ENCODE measurements at regions not wholly inside any gene's neighbourhood (a gene's known extent, or its start where the extent isn't known, plus 50 kb on each side); places are given as distances from the start of the nearest gene placed in this dataset.

DNA sequence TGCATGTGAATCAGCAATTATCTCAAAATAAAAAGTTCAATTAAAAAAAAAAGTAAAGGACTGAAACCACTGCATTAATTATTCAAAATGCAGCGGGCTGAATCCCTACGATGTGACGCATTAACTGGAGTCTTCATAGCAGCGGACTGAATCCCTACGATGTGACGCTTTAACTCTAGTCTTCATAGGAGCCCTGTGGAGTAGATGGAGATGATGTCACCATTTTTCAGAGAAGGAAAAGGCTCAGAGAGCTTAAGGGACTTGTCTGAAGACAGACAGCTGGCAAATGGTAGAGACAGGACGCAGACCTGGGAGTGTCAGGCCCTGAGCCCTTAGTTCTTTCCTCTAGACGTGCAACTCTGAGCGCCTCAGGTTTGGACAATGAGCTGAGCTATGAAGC lies 168.0 kb upstream of the MYL2 start:
- TF ChIP-seq POLR2A (IDR thresholded peaks at IDR 0.05) = no peak
- TF ChIP-seq, protein P1, sequence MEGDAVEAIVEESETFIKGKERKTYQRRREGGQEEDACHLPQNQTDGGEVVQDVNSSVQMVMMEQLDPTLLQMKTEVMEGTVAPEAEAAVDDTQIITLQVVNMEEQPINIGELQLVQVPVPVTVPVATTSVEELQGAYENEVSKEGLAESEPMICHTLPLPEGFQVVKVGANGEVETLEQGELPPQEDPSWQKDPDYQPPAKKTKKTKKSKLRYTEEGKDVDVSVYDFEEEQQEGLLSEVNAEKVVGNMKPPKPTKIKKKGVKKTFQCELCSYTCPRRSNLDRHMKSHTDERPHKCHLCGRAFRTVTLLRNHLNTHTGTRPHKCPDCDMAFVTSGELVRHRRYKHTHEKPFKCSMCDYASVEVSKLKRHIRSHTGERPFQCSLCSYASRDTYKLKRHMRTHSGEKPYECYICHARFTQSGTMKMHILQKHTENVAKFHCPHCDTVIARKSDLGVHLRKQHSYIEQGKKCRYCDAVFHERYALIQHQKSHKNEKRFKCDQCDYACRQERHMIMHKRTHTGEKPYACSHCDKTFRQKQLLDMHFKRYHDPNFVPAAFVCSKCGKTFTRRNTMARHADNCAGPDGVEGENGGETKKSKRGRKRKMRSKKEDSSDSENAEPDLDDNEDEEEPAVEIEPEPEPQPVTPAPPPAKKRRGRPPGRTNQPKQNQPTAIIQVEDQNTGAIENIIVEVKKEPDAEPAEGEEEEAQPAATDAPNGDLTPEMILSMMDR (IDR thresholded peaks at IDR 0.05) = no peak
- TF ChIP-seq EP300 (IDR thresholded peaks at IDR 0.05) = no peak
- TF ChIP-seq POLR2AphosphoS5 (IDR thresholded peaks at IDR 0.05) = no peak

All from sigmoid colon (tissue), 4 donors.